ENCODE measurements at regions not wholly inside any gene's neighbourhood (a gene's known extent, or its start where the extent isn't known, plus 50 kb on each side); places are given as distances from the start of the nearest gene placed in this dataset.

DNA sequence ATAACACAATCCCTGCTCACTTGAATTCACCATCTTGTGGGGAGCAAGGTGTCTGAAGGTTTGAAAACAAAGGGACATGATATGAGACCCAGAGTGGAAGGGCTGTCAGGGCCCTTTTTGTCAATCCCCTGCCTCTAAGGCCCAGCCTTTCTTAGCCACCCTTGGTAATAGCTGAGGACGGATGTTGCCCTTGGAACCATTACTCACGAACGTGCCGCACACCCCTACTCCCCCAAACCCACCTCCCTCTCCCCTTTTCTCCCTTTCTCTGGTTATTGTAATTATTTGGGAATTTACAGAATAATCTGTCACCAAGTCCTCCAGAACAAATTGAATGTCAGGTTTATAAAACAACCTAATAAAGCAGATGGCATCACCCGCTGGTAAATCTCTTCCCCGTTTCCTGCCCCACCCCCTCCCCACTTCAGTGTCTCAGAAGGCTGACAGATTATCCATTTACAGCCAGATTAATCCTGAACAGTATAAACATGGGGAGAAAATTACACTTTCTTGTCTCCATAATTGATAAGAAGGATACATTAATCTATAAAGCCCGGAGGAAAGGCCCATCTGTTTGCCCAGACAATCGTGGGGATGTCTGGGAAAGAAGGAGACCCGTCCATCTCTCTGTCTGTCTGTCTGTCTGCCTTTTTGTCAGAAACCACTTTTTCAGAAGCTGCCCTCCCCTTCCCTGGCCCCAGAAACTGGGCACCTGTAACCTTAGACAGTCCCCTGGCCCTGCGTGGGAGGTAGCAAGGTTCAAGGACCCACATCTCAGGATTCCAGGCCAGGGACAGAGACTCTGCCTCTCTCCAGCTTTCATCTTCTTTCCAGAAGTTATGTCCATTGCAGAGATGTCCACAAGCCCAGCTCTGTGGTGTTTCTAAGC lies 60.6 kb upstream of the CD34 start:
- DNase-seq (ENCODE audit: low read depth, low spot score) = no peak

DNA sequence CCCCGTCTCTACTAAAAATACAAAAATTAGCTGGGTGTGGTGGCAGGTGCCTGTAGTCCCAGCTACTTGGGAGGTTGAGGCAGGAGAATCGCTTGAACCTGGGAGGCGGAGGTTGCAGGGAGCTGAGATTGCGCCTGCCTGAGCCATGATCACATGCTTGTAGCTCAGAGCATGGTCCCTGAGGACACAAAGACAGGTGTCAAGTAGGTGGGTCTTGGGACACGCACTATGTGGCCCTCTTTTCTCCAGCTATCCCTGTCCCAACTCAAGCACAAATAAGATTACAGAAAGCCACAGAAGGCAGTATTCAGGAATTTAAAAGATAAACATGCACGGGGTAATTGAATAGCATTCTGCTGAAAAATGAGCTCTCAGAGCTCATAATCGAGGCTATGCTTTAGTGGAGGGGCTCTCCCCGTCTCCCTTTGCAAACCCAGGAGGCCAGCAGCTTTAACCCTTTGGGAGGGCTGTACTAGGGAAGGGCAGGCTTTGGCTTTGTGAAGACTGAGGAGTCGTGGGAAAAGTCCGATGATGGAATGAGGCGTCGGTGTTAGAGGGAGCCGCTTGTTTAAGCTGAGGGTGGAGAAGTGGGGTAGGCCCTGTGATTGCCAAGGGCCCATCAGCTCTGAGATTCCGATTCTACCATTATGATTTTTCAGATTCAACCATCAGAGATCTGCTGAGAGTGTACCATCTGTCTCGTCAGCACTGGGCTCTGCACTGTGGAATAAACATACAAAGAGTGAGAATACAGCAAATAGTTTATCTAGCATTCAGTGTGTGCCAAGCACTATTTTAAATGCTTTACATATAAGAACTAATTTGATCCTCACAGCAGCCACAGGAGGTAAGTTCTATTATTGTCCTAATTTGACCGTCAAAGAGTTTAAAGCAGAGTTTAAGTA lies 59.7 kb upstream of the CD34 start:
- no peak for DNase-seq (ENCODE audit: low read depth, low spot score)

DNA sequence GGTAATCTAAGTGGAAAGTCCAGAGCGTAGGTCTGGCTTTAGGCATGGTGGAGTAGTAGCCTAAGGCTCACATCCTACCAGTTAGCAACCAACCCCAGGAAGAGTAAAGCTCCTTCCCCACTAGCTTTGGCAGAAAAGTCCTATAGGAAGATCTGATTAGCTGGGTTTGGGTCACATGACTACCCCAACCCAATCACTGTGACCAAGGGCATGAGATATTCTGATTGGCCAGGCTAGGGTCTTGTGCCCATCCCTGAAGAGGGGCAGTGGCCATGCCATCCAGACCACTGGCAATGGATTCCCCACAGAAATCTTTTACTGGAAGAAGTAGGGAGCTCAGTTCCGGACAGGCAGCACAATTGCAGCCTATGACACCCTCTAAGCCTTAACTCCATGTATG lies 58.6 kb upstream of the CD34 start:
- DNase-seq (ENCODE audit: low read depth, low spot score) = no peak

DNA sequence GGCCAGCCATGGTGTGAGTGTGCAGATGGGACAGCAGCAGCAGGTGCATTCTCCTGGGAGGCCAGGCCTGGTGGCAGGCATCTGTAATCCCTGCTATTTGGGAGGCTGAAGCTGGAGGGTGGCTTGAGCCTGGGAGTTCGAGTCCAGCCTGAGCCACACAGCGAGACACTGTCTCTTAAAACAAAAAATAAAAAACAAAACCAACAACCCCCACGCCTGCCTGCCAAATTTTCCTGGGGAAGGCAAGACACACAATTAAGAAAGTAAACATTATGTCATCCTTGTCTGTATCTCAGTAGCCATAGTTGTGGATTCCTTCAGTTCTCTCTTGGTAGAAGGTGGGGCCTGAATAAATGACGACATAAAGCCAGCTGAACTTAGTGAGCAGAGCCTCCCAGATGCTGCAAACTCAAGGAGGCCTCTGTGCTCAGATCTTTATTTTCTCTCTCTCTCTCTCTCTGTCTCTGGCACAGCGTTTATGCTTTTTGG lies 57.6 kb upstream of the CD34 start:
- DNase-seq (ENCODE audit: low read depth, low spot score) = no peak

DNA sequence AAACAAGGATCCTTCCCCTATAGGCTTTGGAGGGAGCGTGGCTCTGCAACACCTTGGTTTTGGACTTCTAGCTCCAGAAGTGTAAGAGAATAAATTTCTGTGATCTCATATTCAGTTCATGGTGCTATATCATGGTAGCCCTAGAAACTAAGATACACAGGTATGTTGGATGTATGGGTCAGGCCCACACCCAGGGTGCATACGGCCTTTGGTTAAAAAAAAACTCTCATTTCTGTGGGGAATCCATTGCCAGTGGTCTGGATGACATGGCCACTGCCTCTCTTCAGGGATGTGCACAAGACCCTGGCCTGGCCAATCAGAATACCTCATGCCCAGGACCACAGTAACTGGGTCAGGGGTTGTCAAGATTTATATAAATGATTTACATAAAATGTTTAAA lies 56.8 kb upstream of the CD34 start:
- DNase-seq (ENCODE audit: low read depth, low spot score) = no peak

DNA sequence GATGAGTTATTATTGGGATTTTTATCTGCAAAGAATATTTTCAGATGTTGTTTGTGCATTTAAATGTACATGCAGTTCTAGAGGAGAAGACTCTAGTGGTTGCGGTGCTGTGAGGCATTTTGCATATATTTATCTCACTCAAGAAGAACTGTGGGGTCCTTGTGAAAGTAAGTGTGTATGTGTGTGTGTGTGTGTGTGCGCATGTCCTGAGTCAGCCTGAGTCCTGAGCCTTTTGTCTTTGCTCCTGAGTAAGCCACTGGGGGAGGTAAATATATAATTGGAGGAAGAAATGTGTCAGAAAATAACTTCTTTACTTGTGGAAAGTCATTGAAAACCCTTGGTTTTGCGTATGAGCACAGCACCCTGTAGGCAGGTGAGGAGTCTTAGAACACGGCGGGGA lies 55.6 kb upstream of the CD34 start:
- DNase-seq (ENCODE audit: low read depth, low spot score) = no peak

DNA sequence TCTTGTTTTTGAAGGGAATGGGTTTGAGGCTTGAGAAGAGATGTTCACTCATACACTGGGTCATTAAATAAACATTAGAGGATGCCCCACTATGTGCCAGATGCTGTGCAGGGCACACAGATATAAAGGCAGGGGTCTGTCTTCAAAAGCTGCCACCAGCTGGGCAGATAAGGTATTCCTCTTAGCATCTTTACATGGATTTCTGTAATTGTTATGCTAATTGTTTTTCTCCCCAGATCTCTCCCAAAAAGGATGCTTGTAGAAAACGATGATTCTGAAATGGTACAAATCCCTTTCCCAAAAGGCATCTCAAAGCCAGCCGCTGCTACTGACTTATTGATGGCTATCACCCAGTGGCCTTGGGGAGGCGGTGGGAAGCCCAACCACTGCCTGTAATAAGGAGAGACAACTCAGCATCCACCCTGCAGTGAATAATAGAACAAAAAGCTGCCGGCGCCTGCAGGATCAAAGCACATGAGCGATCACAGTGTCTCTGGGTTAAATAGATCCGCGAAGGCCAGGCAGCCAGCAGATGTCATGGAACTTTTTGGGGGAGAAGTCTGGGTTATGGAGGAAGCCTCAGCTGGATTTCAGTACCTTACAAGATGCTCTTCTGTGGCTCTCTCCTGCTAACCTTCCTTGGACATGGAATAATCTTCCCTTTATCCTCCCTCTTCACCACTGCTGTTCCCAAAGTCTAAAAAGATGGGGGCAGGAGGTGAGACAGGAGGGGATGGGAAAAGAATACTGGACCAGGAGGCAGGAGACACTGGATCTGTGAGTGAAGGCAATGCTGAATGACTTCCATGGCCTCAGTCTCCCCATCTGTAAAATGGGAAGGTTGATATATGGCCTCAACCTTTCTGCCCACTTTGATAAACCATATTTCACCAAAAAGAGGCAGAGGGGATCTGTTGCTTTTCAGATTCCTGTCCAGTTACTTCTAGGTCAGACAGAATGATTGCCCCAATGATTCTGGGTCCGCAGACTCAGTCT lies 54.8 kb upstream of the CD34 start:
- DNase-seq (ENCODE audit: low read depth, low spot score) = no peak

DNA sequence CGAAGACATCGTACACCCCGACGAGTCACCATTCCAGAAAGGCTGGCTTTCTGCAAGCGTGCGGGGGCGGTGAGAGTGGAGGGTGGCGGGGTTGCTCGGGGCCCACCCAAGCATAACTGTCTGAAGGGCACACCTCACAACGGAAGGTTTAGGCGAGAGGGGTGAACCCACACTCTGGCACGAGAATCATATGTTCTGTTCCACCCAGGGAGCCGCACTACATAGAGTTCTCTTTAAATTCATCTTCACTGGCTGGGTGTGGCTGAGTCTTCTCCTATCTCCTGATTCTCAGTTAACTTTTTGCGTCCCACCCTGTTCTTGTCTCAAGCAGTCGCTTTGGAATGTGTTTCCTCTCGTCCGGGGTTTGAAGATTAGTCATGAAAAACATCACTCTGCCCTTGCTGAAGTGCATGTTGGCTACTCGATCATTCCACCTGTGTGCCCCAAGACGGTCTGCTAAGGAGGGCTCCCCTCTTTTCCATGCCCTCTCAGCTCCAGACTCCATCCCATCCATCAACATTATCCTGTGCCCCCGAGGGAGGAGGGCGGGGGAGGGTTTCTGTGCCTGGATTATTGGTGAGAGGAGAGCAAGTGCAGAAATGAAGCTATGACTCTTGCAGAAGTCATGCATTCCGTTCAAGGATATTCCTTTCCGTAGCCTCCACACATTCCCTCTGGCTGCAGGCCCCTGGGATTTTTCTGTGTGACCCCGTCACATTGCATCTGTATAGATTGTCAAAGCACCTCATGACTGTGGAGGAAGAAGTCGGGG lies 53.5 kb upstream of the CD34 start:
- no peak for DNase-seq (ENCODE audit: low read depth, low spot score)

DNA sequence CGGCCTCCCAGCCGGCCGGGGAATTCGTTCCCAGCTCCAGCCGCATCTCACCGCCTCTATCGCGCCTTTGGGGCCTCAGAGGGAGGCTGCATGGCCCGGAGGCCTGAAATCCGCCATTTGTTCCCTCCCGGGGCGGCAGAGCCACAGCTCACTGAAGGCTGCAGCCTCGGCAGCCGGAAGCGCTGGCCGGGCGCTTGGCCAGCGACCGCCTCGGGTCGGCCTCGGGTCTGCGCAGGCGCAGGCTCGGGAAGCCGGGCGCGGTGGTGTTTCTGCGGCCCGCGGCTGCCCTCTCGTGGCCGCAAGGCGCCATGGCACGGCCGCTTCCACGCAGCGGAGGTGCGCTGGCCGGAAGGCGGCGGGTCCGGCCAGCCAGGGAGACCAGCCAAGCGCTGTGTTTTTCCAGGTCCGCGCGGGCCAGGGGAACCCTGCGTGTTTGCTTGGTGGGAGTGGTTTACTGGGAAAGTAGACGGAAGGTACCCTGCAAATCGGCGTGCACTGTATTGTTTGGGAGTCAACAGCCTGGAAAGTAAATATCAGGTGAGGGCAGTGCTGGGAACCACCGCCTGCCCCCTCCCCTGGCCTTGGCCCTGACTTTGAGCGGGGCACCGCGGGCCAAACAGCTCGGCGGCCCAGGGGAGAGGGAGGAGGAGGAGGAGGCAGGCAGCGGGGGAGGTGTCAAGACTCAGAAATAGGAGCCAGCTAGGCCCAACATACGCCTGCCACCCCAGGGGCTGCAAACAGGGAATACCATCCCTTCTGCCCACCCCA lies 52.7 kb upstream of the CD34 start:
- peak; percentile 67 for DNase-seq (ENCODE audit: low read depth, low spot score)

DNA sequence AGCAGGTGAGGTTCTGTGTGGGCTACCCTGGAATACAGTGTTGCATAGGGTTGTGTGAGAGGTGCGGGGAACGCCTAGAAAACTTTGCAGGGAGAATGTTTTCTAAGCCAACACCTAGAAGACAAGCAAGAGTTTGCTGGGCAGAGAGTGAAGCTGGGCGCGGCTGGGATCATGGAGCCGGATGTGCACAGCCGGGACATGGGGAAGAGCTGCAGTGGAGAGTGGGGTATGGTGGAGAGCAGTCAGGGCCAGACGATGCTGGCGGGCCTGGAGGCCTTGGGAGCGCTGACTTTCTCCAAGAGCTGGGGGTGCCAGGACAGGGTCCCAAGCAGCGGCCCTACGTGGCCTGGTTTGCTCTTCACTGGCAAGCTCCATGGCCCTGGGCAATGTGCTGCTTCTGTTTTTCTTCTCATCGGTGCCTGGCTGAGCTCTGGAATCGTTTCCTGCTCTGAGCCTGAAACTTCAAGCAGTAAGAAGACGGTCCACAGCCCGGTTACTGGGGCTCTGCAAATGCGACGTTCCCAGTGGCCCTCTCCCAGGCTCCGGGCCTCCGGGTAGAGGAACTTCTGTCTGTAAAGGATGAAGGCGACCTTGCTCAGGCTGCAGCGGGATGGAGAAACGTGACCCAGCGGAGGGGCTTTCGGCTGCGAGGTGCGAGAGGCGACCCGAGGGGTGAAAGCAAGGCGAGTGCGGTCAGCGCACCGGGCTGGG lies 51.9 kb upstream of the CD34 start:
- no peak for DNase-seq (ENCODE audit: low read depth, low spot score)

Measured in activated CD4-positive, CD25-positive, alpha-beta regulatory T cell treated with anti-CD3 and anti-CD28 coated beads, Interleukin-2, amount 50 U/mL, for 16 hours (primary cell).